Keratinocyte (primary cell): ENCODE measurements at regions not wholly inside any gene's neighbourhood (a gene's known extent, or its start where the extent isn't known, plus 50 kb on each side); places are given as distances from the start of the nearest gene placed in this dataset.

Source experiments
- CTCF ChIP-seq, 3 experiments: IDR thresholded peaks in 1 of 3; conservative IDR thresholded peaks in 1 of 3; optimal IDR thresholded peaks in 1 of 3; 2 replicates in 2 of 3; 3 replicates in 1 of 3; pipeline versions ENCODE3 to v1.5.1; 2011; ENCODE audit warnings: low read length in 3 of 3, mild to moderate bottlenecking in 3 of 3, moderate library complexity in 2 of 3, control low read depth in 1 of 3, inconsistent platforms in 1 of 3; ENCODE audit not compliant: insufficient read depth in 2 of 3; ENCODE audit errors: extremely low read depth in 1 of 3
- EZH2 ChIP-seq: IDR thresholded peaks from one replicate; pipeline ENCODE4 v1.6.1; 2012; ENCODE audit warnings: inconsistent platforms, mild to moderate bottlenecking, low read length, moderate library complexity

GRCh38 chr12:125440399-125440798 is 375.2 kb downstream of the AACS start:
- no peak for TF ChIP-seq CTCF (optimal IDR thresholded peaks at IDR 0.05 in 1 of 3, IDR thresholded peaks at IDR 0.05 in 1 of 3, conservative IDR thresholded peaks at IDR 0.05 in 1 of 3; ENCODE audit: extremely low read depth in 1 of 3, insufficient read depth in 2 of 3, low read length in 3 of 3)
- TF ChIP-seq EZH2 = no peak
